Osteoblast (primary cell): ENCODE measurements at regions not wholly inside any gene's neighbourhood (a gene's known extent, or its start where the extent isn't known, plus 50 kb on each side); places are given as distances from the start of the nearest gene placed in this dataset.

ENCODE experiments used
- DNase-seq: peaks from one replicate; pipeline ENCODE4 v3.0.0; 2011; ENCODE audit warnings: low spot score, mixed read lengths; ENCODE audit not compliant: insufficient read length; ENCODE audit errors: missing footprints
- H2AFZ ChIP-seq: 2 replicates; pipeline ENCODE4 v1.6.0; 2011; ENCODE audit warnings: mild to moderate bottlenecking, low read length
- H3K27ac ChIP-seq: 2 replicates; pipeline ENCODE4 v1.5.1; 2011; ENCODE audit warnings: mild to moderate bottlenecking, low read depth, low read length, moderate library complexity
- H3K27me3 ChIP-seq: 2 replicates; pipeline ENCODE4 v1.6.0; 2012; ENCODE audit warnings: mild to moderate bottlenecking, control low read depth, inconsistent platforms, low read length, moderate library complexity; ENCODE audit not compliant: insufficient read depth
- H3K36me3 ChIP-seq: 2 replicates; pipeline ENCODE4 v1.5.1; 2011; ENCODE audit warnings: mild to moderate bottlenecking, low read length, control low read depth, moderate library complexity; ENCODE audit not compliant: insufficient read depth
- H3K4me1 ChIP-seq: 2 replicates; pipeline ENCODE4 v1.5.1; 2011; ENCODE audit warnings: mild to moderate bottlenecking, low read length, control low read depth, moderate library complexity; ENCODE audit not compliant: insufficient read depth
- H3K4me2 ChIP-seq: 2 replicates; pipeline ENCODE4 v1.6.0; 2011; ENCODE audit warnings: mild to moderate bottlenecking, low read length; ENCODE audit not compliant: insufficient read depth
- H3K4me3 ChIP-seq: fragments of 200-600 bp; sonication (generic); 3 replicates; pipeline ENCODE4 v1.5.1; 2012; ENCODE audit warnings: mild to moderate bottlenecking, low read length, inconsistent platforms; ENCODE audit not compliant: insufficient read depth
- H3K79me2 ChIP-seq: 2 replicates; pipeline ENCODE4 v1.6.0; 2012; ENCODE audit warnings: mild to moderate bottlenecking, low read length, control low read depth, inconsistent platforms; ENCODE audit not compliant: insufficient read depth
- H3K9me3 ChIP-seq: 2 replicates; pipeline ENCODE4 v1.5.1; 2011; ENCODE audit warnings: low read depth, low read length, control low read depth
- H4K20me1 ChIP-seq: 2 replicates; pipeline ENCODE4 v1.6.0; 2012; ENCODE audit warnings: mild to moderate bottlenecking, low read length, control low read depth; ENCODE audit not compliant: insufficient read depth
- TF ChIP-seq, protein P1 (sequence below): IDR thresholded peaks from 2 replicates; pipeline ENCODE4 v1.5.1; 2011; ENCODE audit warnings: mild to moderate bottlenecking, low read depth, low read length, moderate library complexity; ENCODE audit errors: extremely low read depth

- Histone ChIP-seq H3K79me2 (no peaks in the 10 kb centered on the region), H3K36me3 (no peaks in the 10 kb centered on the region), H3K4me3 (no peak overlapping the region), H3K27ac (no peak overlapping the region), H3K9me3 (no peaks in the 10 kb centered on the region), H2AFZ (no peak overlapping the region), H4K20me1 (no peaks in the 10 kb centered on the region), H3K4me1 (no peaks in the 10 kb centered on the region), H3K27me3 (no peaks in the 10 kb centered on the region), H3K4me2 (no peak overlapping the region)
- DNase-seq, result no peak
- TF ChIP-seq, protein P1, sequence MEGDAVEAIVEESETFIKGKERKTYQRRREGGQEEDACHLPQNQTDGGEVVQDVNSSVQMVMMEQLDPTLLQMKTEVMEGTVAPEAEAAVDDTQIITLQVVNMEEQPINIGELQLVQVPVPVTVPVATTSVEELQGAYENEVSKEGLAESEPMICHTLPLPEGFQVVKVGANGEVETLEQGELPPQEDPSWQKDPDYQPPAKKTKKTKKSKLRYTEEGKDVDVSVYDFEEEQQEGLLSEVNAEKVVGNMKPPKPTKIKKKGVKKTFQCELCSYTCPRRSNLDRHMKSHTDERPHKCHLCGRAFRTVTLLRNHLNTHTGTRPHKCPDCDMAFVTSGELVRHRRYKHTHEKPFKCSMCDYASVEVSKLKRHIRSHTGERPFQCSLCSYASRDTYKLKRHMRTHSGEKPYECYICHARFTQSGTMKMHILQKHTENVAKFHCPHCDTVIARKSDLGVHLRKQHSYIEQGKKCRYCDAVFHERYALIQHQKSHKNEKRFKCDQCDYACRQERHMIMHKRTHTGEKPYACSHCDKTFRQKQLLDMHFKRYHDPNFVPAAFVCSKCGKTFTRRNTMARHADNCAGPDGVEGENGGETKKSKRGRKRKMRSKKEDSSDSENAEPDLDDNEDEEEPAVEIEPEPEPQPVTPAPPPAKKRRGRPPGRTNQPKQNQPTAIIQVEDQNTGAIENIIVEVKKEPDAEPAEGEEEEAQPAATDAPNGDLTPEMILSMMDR, result no peak
Measured at GRCh38 chr2:101016-101415, 54.7 kb upstream of the FAM110C start.
